HCT116 (cell line): ENCODE measurements at regions not wholly inside any gene's neighbourhood (a gene's known extent, or its start where the extent isn't known, plus 50 kb on each side); places are given as distances from the start of the nearest gene placed in this dataset.

Experiments used
- ATAC-seq: fragments of 200-7000 bp; cut with Tn5 transposase; 2 replicates; pipeline ENCODE4 v1.9.1; 2020; ENCODE audit warnings: mild to moderate bottlenecking, moderate library complexity
- BruUV-seq: library from RNA; stranded (reverse); fragments of 400-500 nt; replicated peaks from 2 replicates; lab custom pipeline; 2021; lab: Mats Ljungman, UMichigan
- CTCF ChIA-PET: fragments of 300-600 bp; sonication (Branson Sonifier 250); formaldehyde crosslinking; loops from one replicate; lab custom pipeline; 2021; ENCODE audit warnings: antibody characterized with exemption; lab: Charles Lee
- POLR2A ChIA-PET: fragments of 300-600, 350-600 bp; sonication (Branson Sonifier 250); formaldehyde crosslinking; loops from one replicate; lab custom pipeline; 2021; ENCODE audit warnings: antibody characterized with exemption; lab: Charles Lee
- RAD21 ChIA-PET, 2 experiments: fragments of 300-600 bp; sonication (Branson Sonifier 250); formaldehyde crosslinking; loops; one replicate each; lab custom pipeline; 2023; ENCODE audit warnings: low total read pairs in 2 of 2; ENCODE audit not compliant: uncharacterized antibody in 2 of 2, unreplicated experiment in 2 of 2, low non-redundant PET in 1 of 2; lab: Charles Lee
- DNase-seq: peaks from one replicate; pipeline ENCODE4 v3.0.0-alpha.2; 2010; ENCODE audit warnings: low read depth, low spot score
- H2AFZ ChIP-seq: fragments of 200-600 bp; shearing (Covaris generic), sonication (generic); 2 replicates; pipeline ENCODE4 v1.6.1; 2017; ENCODE audit warnings: low read depth, mixed run types, mixed read lengths, antibody characterized with exemption, low read length; ENCODE audit not compliant: poor library complexity, severe bottlenecking
- H3K27ac ChIP-seq: 2 replicates; pipeline ENCODE4 v1.5.1; 2012; ENCODE audit warnings: low read depth, low read length
- H3K27me3 ChIP-seq: fragments of 200-600 bp; sonication (generic); 2 replicates; pipeline ENCODE4 v1.6.1; 2016; ENCODE audit warnings: mixed run types, low read length, mixed read lengths; ENCODE audit not compliant: insufficient read depth
- H3K36me3 ChIP-seq, 2 experiments: fragments of 200-500 bp in 1 of 2; fragments of 200-600 bp in 1 of 2; sonication (Bioruptor generic) in 1 of 2; sonication (generic) in 1 of 2; 2 replicates each; pipeline versions ENCODE4 v1.5.1 to v1.6.1; 2014 to 2016; ENCODE audit warnings: low read length in 2 of 2, inconsistent platforms in 1 of 2, mixed read lengths in 1 of 2, mixed run types in 1 of 2; ENCODE audit not compliant: insufficient read depth in 2 of 2, control insufficient read depth in 1 of 2
- H3K4me1 ChIP-seq, 2 experiments: fragments of 200-600 bp in 1 of 2; sonication (generic) in 1 of 2; 2 replicates each; pipeline versions ENCODE4 v1.5.1 to v1.6.1; 2012 to 2017; ENCODE audit warnings: low read length in 2 of 2, inconsistent platforms in 1 of 2, mild to moderate bottlenecking in 1 of 2, mixed read lengths in 1 of 2, mixed run types in 1 of 2, moderate library complexity in 1 of 2; ENCODE audit not compliant: insufficient read depth in 2 of 2, control insufficient read depth in 1 of 2
- H3K4me2 ChIP-seq: fragments of 200-600 bp; sonication (generic); 2 replicates; pipeline ENCODE4 v1.6.1; 2017; ENCODE audit warnings: mixed run types, low read length, mixed read lengths
- H3K4me3 ChIP-seq, 2 experiments: fragments of 200-600 bp in 1 of 2; sonication (generic) in 1 of 2; replicated peaks in 1 of 2; 2 replicates each; pipeline ENCODE4 v1.5.1; 2011 to 2016; ENCODE audit warnings: low read length in 2 of 2, control low read depth in 1 of 2, low read depth in 1 of 2, mild to moderate bottlenecking in 1 of 2, mixed read lengths in 1 of 2, mixed run types in 1 of 2
- H3K79me2 ChIP-seq: fragments of 200-600 bp; sonication (generic); 2 replicates; pipeline ENCODE4 v1.6.1; 2017; ENCODE audit warnings: mild to moderate bottlenecking, mixed run types, low read length, moderate library complexity, mixed read lengths; ENCODE audit not compliant: insufficient read depth
- H3K9ac ChIP-seq: fragments of 200-600 bp; sonication (generic); 2 replicates; pipeline ENCODE4 v1.6.1; 2016; ENCODE audit warnings: low read length, mixed read lengths
- H3K9me2 ChIP-seq: fragments of 200-600 bp; sonication (generic), shearing (Covaris generic); 2 replicates; pipeline ENCODE4 v1.6.1; 2017; ENCODE audit warnings: mixed run types, mild to moderate bottlenecking, moderate library complexity; ENCODE audit not compliant: insufficient read depth
- H3K9me3 ChIP-seq, 2 experiments: fragments of 200-500 bp in 1 of 2; fragments of 200-600 bp in 1 of 2; sonication (Bioruptor generic) in 1 of 2; sonication (generic) in 1 of 2; 2 replicates each; pipeline ENCODE4 v1.6.1; 2014 to 2017; ENCODE audit warnings: low read length in 2 of 2, mixed read lengths in 2 of 2, inconsistent platforms in 1 of 2, low read depth in 1 of 2, mild to moderate bottlenecking in 1 of 2, mixed run types in 1 of 2, moderate library complexity in 1 of 2; ENCODE audit not compliant: control insufficient read depth in 1 of 2, insufficient read depth in 1 of 2
- H4K20me1 ChIP-seq: fragments of 200-600 bp; sonication (generic), shearing (Covaris generic); 2 replicates; pipeline ENCODE4 v1.6.1; 2017; ENCODE audit warnings: mixed run types, mild to moderate bottlenecking, moderate library complexity; ENCODE audit not compliant: insufficient read depth
- ATF3 ChIP-seq: IDR thresholded peaks from 2 replicates; pipeline ENCODE4 v1.6.1; 2012
- CBX3 ChIP-seq: IDR thresholded peaks from 2 replicates; pipeline ENCODE4 v1.6.1; 2012; ENCODE audit warnings: low read depth
- CEBPB ChIP-seq: IDR thresholded peaks from 2 replicates; pipeline ENCODE4 v1.6.1; 2012; ENCODE audit warnings: low read depth
- CTCF ChIP-seq, 3 experiments: fragments of 200-600 bp in 1 of 3; sonication (generic) in 1 of 3; IDR thresholded peaks in 2 of 3; conservative IDR thresholded peaks in 1 of 3; 2 replicates each; pipeline ENCODE4 v1.5.1; 2012 to 2017; ENCODE audit warnings: low read depth in 2 of 3, low read length in 2 of 3, antibody characterized with exemption in 1 of 3, borderline replicate concordance in 1 of 3, control low read depth in 1 of 3, mild to moderate bottlenecking in 1 of 3, mixed read lengths in 1 of 3, mixed run types in 1 of 3, moderate library complexity in 1 of 3; ENCODE audit not compliant: insufficient read depth in 1 of 3
- EGR1 ChIP-seq: IDR thresholded peaks from 2 replicates; pipeline ENCODE4 v1.6.1; 2012; ENCODE audit warnings: low read depth
- ELF1 ChIP-seq: IDR thresholded peaks from 2 replicates; pipeline ENCODE4 v1.6.1; 2012; ENCODE audit warnings: low read depth, borderline replicate concordance
- EZH2 ChIP-seq: fragments of 200-600 bp; sonication (generic); IDR thresholded peaks from 2 replicates; pipeline ENCODE4 v1.6.1; 2017; ENCODE audit warnings: antibody characterized with exemption, mixed run types
- FOSL1 ChIP-seq: IDR thresholded peaks from 2 replicates; pipeline ENCODE4 v1.6.1; 2012; ENCODE audit warnings: low read depth
- JUND ChIP-seq: IDR thresholded peaks from 2 replicates; pipeline ENCODE4 v1.6.1; 2012
- POLR2A ChIP-seq: IDR thresholded peaks from 2 replicates; pipeline ENCODE4 v1.7.0; 2011; ENCODE audit warnings: borderline replicate concordance; ENCODE audit not compliant: insufficient read depth, insufficient read length; ENCODE audit errors: extremely low read depth
- POLR2AphosphoS5 ChIP-seq: IDR thresholded peaks from 2 replicates; pipeline ENCODE4 v1.6.1; 2011; ENCODE audit warnings: mild to moderate bottlenecking, low read depth, low read length, moderate library complexity
- RAD21 ChIP-seq: IDR thresholded peaks from 2 replicates; pipeline ENCODE4 v1.6.1; 2012; ENCODE audit warnings: low read depth, mild to moderate bottlenecking
- SIN3A ChIP-seq: IDR thresholded peaks from 2 replicates; pipeline ENCODE4 v1.6.1; 2012; ENCODE audit warnings: low read depth
- SP1 ChIP-seq: IDR thresholded peaks from 2 replicates; pipeline ENCODE4 v1.6.1; 2012; ENCODE audit warnings: low read depth
- SRF ChIP-seq: IDR thresholded peaks from 2 replicates; pipeline ENCODE4 v1.6.1; 2012; ENCODE audit warnings: low read depth
- ZBTB33 ChIP-seq: IDR thresholded peaks from 2 replicates; pipeline ENCODE4 v1.6.1; 2011; ENCODE audit warnings: mild to moderate bottlenecking, low read length, moderate library complexity; ENCODE audit not compliant: insufficient replicate concordance; ENCODE audit errors: extremely low read depth
- ZNF274 ChIP-seq: fragments of 200-500 bp; sonication (Bioruptor generic); IDR thresholded peaks from 2 replicates; pipeline ENCODE4 v1.6.1; 2014; ENCODE audit warnings: mild to moderate bottlenecking, low read depth, low read length, inconsistent platforms
- intact Hi-C: fragments of 100-400 bp; cut with micrococcal nuclease; formaldehyde crosslinking; loops from 2 replicates; pipeline ENCODE4 v1.10.0; 2022
- TF ChIP-seq, protein P1 (sequence below): IDR thresholded peaks from 2 replicates; pipeline ENCODE4 v1.6.1; 2012

GRCh38 chr9:94478755-94479730, 75.8 kb upstream of the PCAT7 start (continued):
- TF ChIP-seq ZBTB33 (no peak), POLR2AphosphoS5 (no peak), RAD21 (no peak), POLR2A (no peak)

GRCh38 chr9:94479757-94480156, 75.1 kb upstream of the PCAT7 start:
- Histone ChIP-seq H3K9me2 (no peaks in the 10 kb centered on the region), H3K9me3 (no peaks in the 10 kb centered on the region), H4K20me1 (no peaks in the 10 kb centered on the region), H2AFZ (no peak overlapping the region), H3K4me1 (no peaks in the 10 kb centered on the region), H3K27me3 (no peaks in the 10 kb centered on the region), H3K79me2 (no peaks in the 10 kb centered on the region), H3K9ac (no peak overlapping the region), H3K4me2 (no peak overlapping the region), H3K4me3 (no peak overlapping the region), H3K36me3 (no peaks in the 10 kb centered on the region), H3K27ac (no peak overlapping the region)
- POLR2A ChIA-PET: no interaction called here
- TF ChIP-seq SIN3A (no peak), ELF1 (no peak), CEBPB (no peak), JUND (no peak), POLR2A (no peak), FOSL1 (no peak), POLR2AphosphoS5 (no peak), SP1 (no peak), ZNF274 (no peak), ZBTB33 (no peak), EZH2 (no peak), ATF3 (no peak), CBX3 (no peak), CTCF (IDR thresholded peaks at IDR 0.05 in 2 of 3, conservative IDR thresholded peaks at IDR 0.05 in 1 of 3; ENCODE audit: borderline replicate concordance in 1 of 3, insufficient read depth in 1 of 3, low read depth in 2 of 3, low read length in 2 of 3) (no peak), SRF (no peak), EGR1 (no peak)
- TF ChIP-seq, protein P1, sequence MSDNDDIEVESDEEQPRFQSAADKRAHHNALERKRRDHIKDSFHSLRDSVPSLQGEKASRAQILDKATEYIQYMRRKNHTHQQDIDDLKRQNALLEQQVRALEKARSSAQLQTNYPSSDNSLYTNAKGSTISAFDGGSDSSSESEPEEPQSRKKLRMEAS: no peak
- BruUV-seq: no TSS peak
- CTCF ChIA-PET: no interaction called here
- intact Hi-C loops: no loop called here
- RAD21 ChIA-PET: no interaction called here
- DNase-seq (no peak), ATAC-seq (no peak)
